Skeletal muscle cell (primary cell): ENCODE measurements at regions not wholly inside any gene's neighbourhood (a gene's known extent, or its start where the extent isn't known, plus 50 kb on each side); places are given as distances from the start of the nearest gene placed in this dataset.
A peak's percentile ranks its signal among the peaks of the same experiment; 100 is the strongest.
"Not testable (repeated sequence)": the region's sequence is repeated elsewhere in the genome, so short reads cannot be mapped to it uniquely, and the experiment has no call there.

Experiments
- DNase-seq: peaks from one replicate; pipeline ENCODE4 v3.0.0-alpha.2; 2010; ENCODE audit warnings: low read depth
- H3K4me3 ChIP-seq: 2 replicates; pipeline ENCODE4 v1.5.1; 2011; ENCODE audit warnings: low read depth, mild to moderate bottlenecking, control low read depth, low read length, moderate library complexity

GRCh38 chr5:72694856-72695255 is 121.6 kb upstream of the TNPO1 start:
- H3K4me3 ChIP-seq: no peak overlapping the region
- DNase-seq: no peak

GRCh38 chr5:72693546-72694205 is 122.8 kb upstream of the TNPO1 start:
- no peak overlapping the region for H3K4me3 ChIP-seq
- DNase-seq: no peak

- DNase-seq: peak; percentile 50
- no peak overlapping the region for H3K4me3 ChIP-seq
These were observed 123.6 kb upstream of the TNPO1 start for GRCh38 chr5:72692651-72693442.

- peak; percentile 53 for DNase-seq
- H3K4me3 ChIP-seq: no peak overlapping the region
These were observed 124.2 kb upstream of the TNPO1 start for GRCh38 chr5:72692231-72692637.

GRCh38 chr5:72691751-72692150 is 124.7 kb upstream of the TNPO1 start:
- no peak for DNase-seq
- no peak overlapping the region for H3K4me3 ChIP-seq

GRCh38 chr5:72688916-72689315 is 127.5 kb upstream of the TNPO1 start:
- no peak for DNase-seq
- no peak overlapping the region for H3K4me3 ChIP-seq

GRCh38 chr5:72687288-72687687 is 129.2 kb upstream of the TNPO1 start:
- no peak overlapping the region for H3K4me3 ChIP-seq
- DNase-seq: no peak

- DNase-seq: no peak
- no peak overlapping the region for H3K4me3 ChIP-seq
These were observed 133.9 kb upstream of the TNPO1 start for GRCh38 chr5:72682561-72682960.

- no peak for DNase-seq
- H3K4me3 ChIP-seq: no peak overlapping the region
These were observed 134.7 kb upstream of the TNPO1 start for GRCh38 chr5:72681781-72682180.

GRCh38 chr5:72677447-72677846 is 139.0 kb upstream of the TNPO1 start:
- H3K4me3 ChIP-seq: no peak overlapping the region
- no peak for DNase-seq

- DNase-seq, H3K4me3 ChIP-seq: not testable (repeated sequence)
These were observed 139.6 kb upstream of the TNPO1 start for GRCh38 chr5:72676831-72677230.

- no peak for DNase-seq
- no peak overlapping the region for H3K4me3 ChIP-seq
These were observed 142.8 kb upstream of the TNPO1 start for GRCh38 chr5:72673623-72674022.

GRCh38 chr5:72673180-72673579 is 143.3 kb upstream of the TNPO1 start:
- H3K4me3 ChIP-seq: no peak overlapping the region
- DNase-seq: no peak

GRCh38 chr5:72667708-72668107 is 148.8 kb upstream of the TNPO1 start:
- H3K4me3 ChIP-seq: no peak overlapping the region
- no peak for DNase-seq

- H3K4me3 ChIP-seq: no peak overlapping the region
- no peak for DNase-seq
These were observed 153.5 kb upstream of the TNPO1 start for GRCh38 chr5:72662936-72663335.

- no peak overlapping the region for H3K4me3 ChIP-seq
- DNase-seq: no peak
These were observed 154.2 kb upstream of the TNPO1 start for GRCh38 chr5:72662305-72662704.

GRCh38 chr5:72661405-72661804 is 154.2 kb upstream of the ZNF366 start:
- peak; percentile 68 for DNase-seq
- H3K4me3 ChIP-seq: no peak overlapping the region

- no peak for DNase-seq
- H3K4me3 ChIP-seq: no peak overlapping the region
These were observed 152.5 kb upstream of the ZNF366 start for GRCh38 chr5:72659726-72660125.

GRCh38 chr5:72658761-72659540 is 151.7 kb upstream of the ZNF366 start:
- no peak overlapping the region for H3K4me3 ChIP-seq
- no peak for DNase-seq

- DNase-seq: no peak
- H3K4me3 ChIP-seq: no peak overlapping the region
These were observed 151.0 kb upstream of the ZNF366 start for GRCh38 chr5:72658161-72658560.
